ENCODE measurements at regions not wholly inside any gene's neighbourhood (a gene's known extent, or its start where the extent isn't known, plus 50 kb on each side); places are given as distances from the start of the nearest gene placed in this dataset.

GRCh38 chr2:195404651-195405050, 252.4 kb upstream of the SLC39A10 start:
- Histone ChIP-seq H3K27me3 (ENCODE audit: insufficient read depth) (no peaks in the 10 kb centered on the region), H4K20me1 (ENCODE audit: insufficient read depth) (no peaks in the 10 kb centered on the region), H3K4me3 (ENCODE audit: low read depth in 2 of 2, low read length in 1 of 2) (no peak overlapping the region), H3K9me3 (no peaks in the 10 kb centered on the region), H3K36me3 (replicated peaks in 1 of 2; ENCODE audit: control insufficient read depth in 1 of 2, insufficient read depth in 2 of 2, low read length in 1 of 2) (no peaks in the 10 kb centered on the region), H3K9me2 (no peaks in the 10 kb centered on the region), H3K9ac (no peak overlapping the region), H3F3A (replicated peaks; ENCODE audit: insufficient read depth) (no peaks in the 10 kb centered on the region), H3K4me1 (ENCODE audit: control insufficient read depth in 1 of 2, insufficient read depth in 2 of 2, low read depth in 1 of 2, low read length in 1 of 2) (peaks cover 0 to 4% of the 10 kb centered on the region in 2 experiments; a peak in 2 of 4 replicates), H3K27ac (ENCODE audit: low read depth in 2 of 2, low read length in 1 of 2) (no peak overlapping the region), H2AFZ (ENCODE audit: low read depth) (no peak overlapping the region), H3K79me2 (ENCODE audit: insufficient read depth) (no peaks in the 10 kb centered on the region), H3K4me2 (no peak overlapping the region)
- no peak for DNase-seq
- TF ChIP-seq GATA2 (CRISPR knock-in tag; IDR thresholded peaks at IDR 0.05) = no peak
- TF ChIP-seq CTCF (IDR thresholded peaks at IDR 0.05) = peak; percentile 33; the same call in 1 of the 2 replicates
- no peak for TF ChIP-seq TCF12 (IDR thresholded peaks at IDR 0.05)
- no peak for TF ChIP-seq REST (IDR thresholded peaks at IDR 0.05; ENCODE audit: low read depth, low read length)
- no peak for TF ChIP-seq RFX5 (IDR thresholded peaks at IDR 0.05; ENCODE audit: low read length)
- TF ChIP-seq USF2 (IDR thresholded peaks at IDR 0.05; ENCODE audit: borderline replicate concordance, low read depth, low read length) = no peak
- TF ChIP-seq YY1 (IDR thresholded peaks at IDR 0.05; ENCODE audit: low read depth) = no peak
- no peak for TF ChIP-seq MXI1 (IDR thresholded peaks at IDR 0.05; ENCODE audit: low read depth, low read length)
- no peak for TF ChIP-seq EP300 (IDR thresholded peaks at IDR 0.05; ENCODE audit: borderline replicate concordance in 1 of 2, low read depth in 1 of 2, low read length in 1 of 2)
- TF ChIP-seq FOXM1 (IDR thresholded peaks at IDR 0.05; ENCODE audit: low read depth) = no peak
- TF ChIP-seq RAD21 (IDR thresholded peaks at IDR 0.05; ENCODE audit: low read length) = peak; percentile 47
- TF ChIP-seq NRF1 (IDR thresholded peaks at IDR 0.05; ENCODE audit: low read depth, low read length) = no peak
- no peak for TF ChIP-seq USF1 (IDR thresholded peaks at IDR 0.05; ENCODE audit: borderline replicate concordance, low read depth)
- WGBS (ENCODE audit: low lambda C conversion rate) = 67% methylated on average over 2 of the region's 2 CpGs
- CTCF ChIA-PET = interaction anchor here (0.7 to 1.7 kb wide), 4 partner anchors 49 to 256 kb away, joined by 3 to 5 read pairs (median 4); no protein-coding TSS in a partner anchor
- POLR2A ChIA-PET = no interaction called here
